GM18507 (cell line): ENCODE measurements at regions not wholly inside any gene's neighbourhood (a gene's known extent, or its start where the extent isn't known, plus 50 kb on each side); places are given as distances from the start of the nearest gene placed in this dataset.

Source experiments
- DNase-seq: peaks from one replicate; pipeline ENCODE4 v3.0.0; 2011; ENCODE audit warnings: low read depth; ENCODE audit not compliant: insufficient read length; ENCODE audit errors: extremely low spot score
- FAIRE-seq: peaks from 2 replicates; lab custom pipeline; 2011; peaks lifted over from hg19 to GRCh38; lab: Jason Lieb, UNC

- DNase-seq (no peak), FAIRE-seq (no peak)
Measured at GRCh38 chr15:56783156-56783856, 50.0 kb upstream of the ZNF280D start.
